MM.1S (cell line): ENCODE measurements at regions not wholly inside any gene's neighbourhood (a gene's known extent, or its start where the extent isn't known, plus 50 kb on each side); places are given as distances from the start of the nearest gene placed in this dataset.

ENCODE experiments used
- DNase-seq: peaks from one replicate; pipeline ENCODE4 v3.0.0-alpha.2; 2015
- H2AFZ ChIP-seq: fragments of 300-600 bp; sonication (generic); 2 replicates; pipeline ENCODE4 v1.6.0; 2016; ENCODE audit warnings: antibody characterized with exemption, low read length
- H3F3A ChIP-seq: fragments of 300-600 bp; sonication (generic); 2 replicates; pipeline ENCODE4 v1.6.1; 2016; ENCODE audit warnings: mild to moderate bottlenecking, antibody characterized with exemption, low read length, moderate library complexity, mixed read lengths; ENCODE audit not compliant: insufficient read depth
- H3K27ac ChIP-seq: fragments of 300-600 bp; sonication (generic); 2 replicates; pipeline ENCODE4 v1.5.1; 2016; ENCODE audit warnings: mild to moderate bottlenecking, low read length
- H3K27me3 ChIP-seq: fragments of 300-600 bp; sonication (generic); replicated peaks from 2 replicates; pipeline ENCODE4 v1.6.0; 2016; ENCODE audit warnings: low read length; ENCODE audit not compliant: insufficient read depth
- H3K36me3 ChIP-seq: fragments of 300-600 bp; sonication (generic); replicated peaks from 2 replicates; pipeline ENCODE4 v1.6.1; 2016; ENCODE audit warnings: mild to moderate bottlenecking, low read length, mixed read lengths; ENCODE audit not compliant: insufficient read depth
- H3K4me1 ChIP-seq: fragments of 300-600 bp; sonication (generic); 2 replicates; pipeline ENCODE4 v1.6.1; 2016; ENCODE audit warnings: low read length, mixed read lengths
- H3K4me2 ChIP-seq: fragments of 300-600 bp; sonication (generic); 2 replicates; pipeline ENCODE4 v1.6.0; 2016; ENCODE audit warnings: low read depth, low read length
- H3K4me3 ChIP-seq: fragments of 300-600 bp; sonication (generic); 2 replicates; pipeline ENCODE4 v1.5.1; 2016; ENCODE audit warnings: low read length, mixed read lengths
- H3K79me2 ChIP-seq: fragments of 300-600 bp; sonication (generic); 2 replicates; pipeline ENCODE4 v1.6.1; 2016; ENCODE audit warnings: mixed run types, low read length, mixed read lengths
- H3K9ac ChIP-seq: fragments of 300-600 bp; sonication (generic); 2 replicates; pipeline ENCODE4 v1.6.1; 2016; ENCODE audit warnings: low read length, mixed read lengths
- H3K9me2 ChIP-seq: fragments of 300-600 bp; sonication (generic); replicated peaks from 2 replicates; pipeline ENCODE4 v1.6.1; 2016; ENCODE audit warnings: mild to moderate bottlenecking, low read length, mixed read lengths; ENCODE audit not compliant: insufficient read depth
- H3K9me3 ChIP-seq: fragments of 300-600 bp; sonication (generic); replicated peaks from 2 replicates; pipeline ENCODE4 v1.6.1; 2016; ENCODE audit warnings: mild to moderate bottlenecking, low read length, mixed read lengths; ENCODE audit not compliant: insufficient read depth
- H4K20me1 ChIP-seq: fragments of 300-600 bp; sonication (generic); 2 replicates; pipeline ENCODE4 v1.6.1; 2016; ENCODE audit warnings: mild to moderate bottlenecking, low read length, moderate library complexity, mixed read lengths; ENCODE audit not compliant: insufficient read depth
- CTCF ChIP-seq: fragments of 300-600 bp; sonication (generic); IDR thresholded peaks from 2 replicates; pipeline ENCODE4 v1.5.1; 2016; ENCODE audit warnings: antibody characterized with exemption, low read length, mixed read lengths
- EZH2 ChIP-seq: fragments of 300-600 bp; sonication (generic); optimal IDR thresholded peaks from 2 replicates; pipeline ENCODE3; 2017; ENCODE audit warnings: low read depth, mild to moderate bottlenecking, antibody characterized with exemption, low read length, mixed read lengths
- EZH2phosphoT487 ChIP-seq: fragments of 300-600 bp; sonication (generic); IDR thresholded peaks from 2 replicates; pipeline ENCODE4 v1.6.1; 2018; ENCODE audit warnings: antibody characterized with exemption, low read length

- H3K79me2 ChIP-seq: no peaks in the 10 kb centered on the region
- H3K4me3 ChIP-seq: no peak overlapping the region
- no peak overlapping the region for H3K27ac ChIP-seq
- H3K4me2 ChIP-seq: no peak overlapping the region
- no peak overlapping the region for H2AFZ ChIP-seq
- no peaks in the 10 kb centered on the region for H3K27me3 ChIP-seq
- H3K9me3 ChIP-seq: no peaks in the 10 kb centered on the region
- H3K4me1 ChIP-seq: peaks cover 3% of the 10 kb centered on the region
- no peaks in the 10 kb centered on the region for H4K20me1 ChIP-seq
- no peaks in the 10 kb centered on the region for H3F3A ChIP-seq
- H3K36me3 ChIP-seq: no peaks in the 10 kb centered on the region
- no peak overlapping the region for H3K9ac ChIP-seq
- no peak for DNase-seq
- H3K9me2 ChIP-seq: no peaks in the 10 kb centered on the region
- TF ChIP-seq EZH2: no peak
- TF ChIP-seq EZH2phosphoT487: no peak
- no peak for TF ChIP-seq CTCF
Observed at GRCh38 chr2:12612671-12613070, 104.1 kb upstream of the TRIB2 start.

DNA sequence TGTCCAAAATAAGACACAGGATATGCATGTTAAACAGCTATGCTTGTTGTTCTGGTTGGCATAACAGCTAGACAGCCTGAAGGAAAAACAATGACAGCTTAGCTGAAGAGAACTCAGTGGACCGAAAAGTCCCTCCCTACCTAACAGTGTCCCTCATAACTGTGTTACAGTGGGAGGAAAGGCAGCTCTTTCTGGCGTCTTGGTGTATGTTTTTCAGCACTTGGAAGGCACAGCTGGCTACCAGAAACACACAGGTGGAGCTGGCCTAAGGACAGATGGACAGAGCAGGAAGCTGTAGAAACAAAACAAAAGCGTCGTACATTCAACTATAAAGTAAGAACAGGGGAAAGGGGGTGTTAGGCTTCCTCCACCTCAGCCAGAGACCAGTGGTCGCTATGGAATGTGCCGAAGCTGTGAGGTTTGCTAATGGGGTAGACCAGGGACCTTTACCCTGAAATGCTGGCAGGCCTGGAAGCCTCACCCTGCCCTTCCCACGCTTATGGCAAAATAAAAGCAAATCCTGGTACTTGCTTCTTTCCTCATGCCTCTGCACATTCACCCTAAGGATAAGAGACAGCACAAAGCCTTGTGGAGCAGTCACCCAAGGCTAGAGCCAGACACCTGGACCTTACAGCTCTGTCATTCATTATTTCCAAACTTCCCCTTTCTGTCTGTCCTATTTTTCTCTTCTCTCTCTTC lies 103.5 kb upstream of the TRIB2 start:
- Histone ChIP-seq H3K4me2 (no peak overlapping the region), H2AFZ (no peak overlapping the region), H3K9me3 (no peaks in the 10 kb centered on the region), H3F3A (no peaks in the 10 kb centered on the region), H3K36me3 (no peaks in the 10 kb centered on the region), H3K27me3 (no peaks in the 10 kb centered on the region), H3K4me3 (no peak overlapping the region), H3K4me1 (peaks cover 9% of the 10 kb centered on the region), H3K9me2 (no peaks in the 10 kb centered on the region), H3K27ac (no peak overlapping the region), H3K79me2 (no peaks in the 10 kb centered on the region), H3K9ac (no peak overlapping the region), H4K20me1 (no peaks in the 10 kb centered on the region)
- TF ChIP-seq EZH2phosphoT487 (no peak), EZH2 (no peak), CTCF (no peak)
- DNase-seq: no peak

DNA sequence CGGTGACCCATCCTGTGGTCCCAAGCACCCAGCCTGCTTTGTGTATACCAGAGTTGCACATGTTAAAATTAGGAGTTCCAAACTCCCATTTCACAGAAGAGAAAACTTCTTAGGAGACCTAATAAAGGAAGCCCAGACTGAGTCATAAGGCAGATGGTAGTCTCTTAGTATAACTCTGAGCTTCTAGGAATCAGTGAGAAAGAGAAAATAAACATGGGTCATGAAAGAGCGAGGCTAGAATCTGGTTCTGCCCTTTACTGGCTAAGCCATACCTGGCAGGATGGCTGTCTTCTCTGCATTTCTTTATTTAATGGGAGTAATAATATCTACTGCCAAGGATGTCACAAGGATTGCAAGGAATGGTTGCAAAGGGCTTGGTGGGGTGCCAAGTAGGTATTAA lies 101.2 kb upstream of the TRIB2 start:
- Histone ChIP-seq H3K36me3 (no peaks in the 10 kb centered on the region), H3K27me3 (no peaks in the 10 kb centered on the region), H3K4me3 (no peak overlapping the region), H3K4me2 (no peak overlapping the region), H3K27ac (no peak overlapping the region), H2AFZ (no peak overlapping the region), H3K4me1 (peaks cover 13% of the 10 kb centered on the region), H4K20me1 (no peaks in the 10 kb centered on the region), H3K9me3 (no peaks in the 10 kb centered on the region), H3K9ac (no peak overlapping the region), H3K79me2 (no peaks in the 10 kb centered on the region), H3K9me2 (no peaks in the 10 kb centered on the region), H3F3A (no peaks in the 10 kb centered on the region)
- TF ChIP-seq CTCF (no peak), EZH2 (no peak), EZH2phosphoT487 (no peak)
- no peak for DNase-seq
